ENCODE measurements at regions not wholly inside any gene's neighbourhood (a gene's known extent, or its start where the extent isn't known, plus 50 kb on each side); places are given as distances from the start of the nearest gene placed in this dataset.
"Not testable (repeated sequence)": the region's sequence is repeated elsewhere in the genome, so short reads cannot be mapped to it uniquely, and the experiment has no call there.

GRCh38 chrX:80508083-80508482, 87.8 kb downstream of the TENT5D start:
- not testable (repeated sequence) for H3K4me2 ChIP-seq (ENCODE audit: low read length); H4K20me1 ChIP-seq (ENCODE audit: insufficient read depth); H3K36me3 ChIP-seq (ENCODE audit: insufficient read depth, low read length); H3F3A ChIP-seq (ENCODE audit: insufficient read depth, low read length, poor library complexity, severe bottlenecking); H3K79me2 ChIP-seq (replicated peaks; ENCODE audit: insufficient read depth, low read length); H3K9me2 ChIP-seq (ENCODE audit: insufficient read depth, low read length); H3K9ac ChIP-seq (ENCODE audit: low read length); H3K27me3 ChIP-seq (ENCODE audit: insufficient read depth, low read depth, low read length); H3K4me3 ChIP-seq (ENCODE audit: low read length); H2AFZ ChIP-seq (ENCODE audit: low read depth, low read length); H3K27ac ChIP-seq (ENCODE audit: low read length); H3K9me3 ChIP-seq (ENCODE audit: low read length)

GRCh38 chrX:80511969-80512760, 91.9 kb downstream of the TENT5D start:
- Histone ChIP-seq H4K20me1 (ENCODE audit: insufficient read depth) (no peaks in the 10 kb centered on the region), H3K36me3 (ENCODE audit: insufficient read depth, low read length) (no peaks in the 10 kb centered on the region), H3K27ac (ENCODE audit: low read length) (no peak overlapping the region), H3K9me2 (ENCODE audit: insufficient read depth, low read length) (no peaks in the 10 kb centered on the region), H3K4me2 (ENCODE audit: low read length) (no peak overlapping the region), H3K9me3 (ENCODE audit: low read length) (no peaks in the 10 kb centered on the region), H3K79me2 (replicated peaks; ENCODE audit: insufficient read depth, low read length) (no peaks in the 10 kb centered on the region), H2AFZ (ENCODE audit: low read depth, low read length) (no peak overlapping the region), H3K9ac (ENCODE audit: low read length) (no peak overlapping the region), H3K27me3 (ENCODE audit: insufficient read depth, low read depth, low read length) (no peaks in the 10 kb centered on the region), H3F3A (ENCODE audit: insufficient read depth, low read length, poor library complexity, severe bottlenecking) (no peaks in the 10 kb centered on the region), H3K4me3 (ENCODE audit: low read length) (no peak overlapping the region)
- no peak for TF ChIP-seq EP300 (conservative IDR thresholded peaks at IDR 0.05; ENCODE audit: poor library complexity, severe bottlenecking)

GRCh38 chrX:80512924-80513323, 92.7 kb downstream of the TENT5D start:
- Histone ChIP-seq H3F3A (ENCODE audit: insufficient read depth, low read length, poor library complexity, severe bottlenecking) (no peaks in the 10 kb centered on the region), H2AFZ (ENCODE audit: low read depth, low read length) (no peak overlapping the region), H3K4me2 (ENCODE audit: low read length) (no peak overlapping the region), H3K9ac (ENCODE audit: low read length) (no peak overlapping the region), H3K36me3 (ENCODE audit: insufficient read depth, low read length) (no peaks in the 10 kb centered on the region), H3K9me3 (ENCODE audit: low read length) (no peaks in the 10 kb centered on the region), H3K4me3 (ENCODE audit: low read length) (no peak overlapping the region), H3K27ac (ENCODE audit: low read length) (no peak overlapping the region), H3K79me2 (replicated peaks; ENCODE audit: insufficient read depth, low read length) (no peaks in the 10 kb centered on the region), H4K20me1 (ENCODE audit: insufficient read depth) (no peaks in the 10 kb centered on the region), H3K9me2 (ENCODE audit: insufficient read depth, low read length) (no peaks in the 10 kb centered on the region), H3K27me3 (ENCODE audit: insufficient read depth, low read depth, low read length) (no peaks in the 10 kb centered on the region)
- TF ChIP-seq MXI1 (conservative IDR thresholded peaks at IDR 0.05; ENCODE audit: poor library complexity, severe bottlenecking), result no peak
- TF ChIP-seq CTCF (IDR thresholded peaks at IDR 0.05; ENCODE audit: poor library complexity, severe bottlenecking), result no peak
- TF ChIP-seq EP300 (conservative IDR thresholded peaks at IDR 0.05; ENCODE audit: poor library complexity, severe bottlenecking), result no peak
- TF ChIP-seq SMC3 (conservative IDR thresholded peaks at IDR 0.05; ENCODE audit: poor library complexity), result no peak
- TF ChIP-seq TAF1 (IDR thresholded peaks at IDR 0.05; ENCODE audit: low read depth), result no peak
- no peak for TF ChIP-seq EZH2 (IDR thresholded peaks at IDR 0.05; ENCODE audit: borderline replicate concordance, insufficient read depth, low read length, poor library complexity, severe bottlenecking)
- TF ChIP-seq REST (IDR thresholded peaks at IDR 0.05; ENCODE audit: borderline replicate concordance), result no peak
- TF ChIP-seq POLR2AphosphoS5 (IDR thresholded peaks at IDR 0.05), result no peak
- no peak for TF ChIP-seq RAD21 (conservative IDR thresholded peaks at IDR 0.05)
